NCI-H2196 (cell line): ENCODE measurements at regions not wholly inside any gene's neighbourhood (a gene's known extent, or its start where the extent isn't known, plus 50 kb on each side); places are given as distances from the start of the nearest gene placed in this dataset.

Experiments
- DNase-seq: peaks from one replicate; lab custom pipeline; 2025; ENCODE audit not compliant: unreplicated experiment; lab: John Stamatoyannopoulos, UW

DNA sequence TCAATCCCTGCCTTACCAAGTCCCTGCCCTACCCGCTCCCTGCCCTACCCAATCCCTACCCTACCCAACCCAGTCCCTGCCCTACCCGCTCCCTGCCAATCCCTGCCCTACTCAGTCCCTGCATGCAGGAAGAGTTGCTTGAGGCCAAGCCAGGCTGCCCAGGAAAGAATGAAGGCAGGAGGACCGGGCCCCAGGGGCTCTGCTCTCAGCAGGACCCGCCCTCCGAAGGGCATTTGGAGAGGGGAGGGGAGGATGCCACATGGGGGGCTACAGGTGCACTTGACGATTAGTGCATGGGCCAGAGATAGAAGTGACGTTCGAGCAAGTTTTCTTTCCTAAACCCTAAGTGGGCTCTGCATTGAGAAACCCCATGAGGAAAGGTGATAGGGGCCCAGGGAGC lies 581.2 kb downstream of the TBC1D22A start:
- DNase-seq, result no peak

DNA sequence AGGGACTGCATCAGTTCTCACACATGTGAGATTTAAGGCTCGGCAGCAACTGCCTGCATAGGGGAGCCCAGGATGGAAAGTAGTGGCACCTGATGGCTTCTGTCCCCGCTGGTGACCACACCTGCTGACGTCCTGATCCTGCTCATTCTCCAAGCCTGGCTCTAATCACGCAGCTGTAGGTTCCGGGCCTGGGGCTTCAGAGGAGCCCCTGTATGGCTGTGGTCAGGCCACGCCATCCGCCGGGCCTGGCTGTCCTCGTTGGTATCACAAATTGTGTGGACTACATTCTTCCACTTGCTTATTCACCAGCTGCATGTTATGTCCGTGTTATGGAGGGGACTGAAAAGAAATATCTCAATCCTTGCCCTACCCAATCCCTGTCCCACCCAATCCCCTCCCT lies 580.0 kb downstream of the TBC1D22A start:
- DNase-seq, result no peak

DNA sequence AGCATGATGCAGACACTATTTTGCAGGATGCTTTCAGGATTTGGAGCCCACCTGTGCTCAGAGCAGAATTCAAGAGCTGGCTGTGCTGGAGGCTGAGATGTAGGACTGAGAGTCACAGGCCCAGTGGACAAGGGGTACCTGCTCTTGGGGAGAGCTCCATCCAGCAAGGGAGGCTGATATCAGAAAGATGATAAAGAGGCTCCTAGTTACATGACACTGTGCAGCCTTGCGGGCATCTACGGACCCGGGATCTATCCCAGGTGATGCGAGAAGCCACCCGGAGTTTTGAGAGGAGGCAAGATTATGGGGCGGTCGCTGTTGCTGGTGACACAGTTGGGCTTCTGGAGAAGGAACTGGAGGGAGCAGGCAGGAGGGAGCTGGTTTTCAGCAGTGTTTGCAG lies 579.0 kb downstream of the TBC1D22A start:
- DNase-seq, result no peak

DNA sequence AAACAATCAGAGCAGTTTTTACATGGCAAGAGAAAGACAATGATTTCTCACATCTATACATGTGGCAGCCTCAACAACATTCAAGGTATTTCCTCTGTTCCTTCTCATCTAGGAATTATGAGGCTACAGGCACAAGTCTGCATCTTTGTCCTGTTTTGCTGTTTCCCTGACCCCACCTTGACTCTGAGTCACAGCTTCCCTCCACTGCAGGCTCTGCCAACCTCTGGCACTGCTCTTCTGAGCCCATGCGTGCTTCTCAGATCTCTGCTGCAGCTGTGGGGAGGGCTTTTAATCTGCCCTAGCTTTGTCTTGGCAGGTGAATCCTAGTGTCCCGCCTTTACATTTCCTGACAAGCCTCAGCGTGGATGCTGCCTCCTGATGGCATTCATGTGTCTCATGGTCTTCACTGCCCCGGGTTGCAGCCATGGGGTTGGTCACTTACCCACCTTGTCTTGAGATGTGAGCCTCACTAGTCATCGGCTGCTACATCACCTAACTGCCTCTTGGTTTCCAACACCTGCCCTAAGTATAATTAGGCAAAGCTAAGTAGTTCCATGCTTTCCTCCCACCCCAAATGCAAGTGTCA lies 578.5 kb downstream of the TBC1D22A start:
- no peak for DNase-seq

DNA sequence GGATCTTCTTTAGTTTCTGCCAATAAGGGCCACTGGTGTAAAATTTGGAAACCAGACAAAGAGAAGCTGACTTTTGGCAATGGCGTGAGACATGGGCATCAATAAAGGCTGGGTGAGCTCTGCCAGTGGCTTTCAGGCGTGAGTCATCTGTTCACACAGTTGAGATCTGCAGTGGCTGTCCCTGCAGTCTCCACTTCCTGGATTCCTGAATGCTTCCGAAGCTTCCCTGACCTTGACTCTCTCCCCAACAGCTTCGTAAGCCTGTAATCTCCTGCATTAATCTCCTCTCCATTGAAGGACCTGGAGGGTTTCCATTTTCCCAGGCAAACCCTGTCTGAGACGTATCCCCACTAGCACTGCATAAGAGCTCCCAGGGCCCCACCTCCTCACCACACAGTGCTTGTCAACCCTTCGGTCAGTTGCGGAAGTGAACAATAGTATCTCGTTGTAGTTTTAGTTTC lies 574.7 kb downstream of the TBC1D22A start:
- peak; percentile 11 for DNase-seq

DNA sequence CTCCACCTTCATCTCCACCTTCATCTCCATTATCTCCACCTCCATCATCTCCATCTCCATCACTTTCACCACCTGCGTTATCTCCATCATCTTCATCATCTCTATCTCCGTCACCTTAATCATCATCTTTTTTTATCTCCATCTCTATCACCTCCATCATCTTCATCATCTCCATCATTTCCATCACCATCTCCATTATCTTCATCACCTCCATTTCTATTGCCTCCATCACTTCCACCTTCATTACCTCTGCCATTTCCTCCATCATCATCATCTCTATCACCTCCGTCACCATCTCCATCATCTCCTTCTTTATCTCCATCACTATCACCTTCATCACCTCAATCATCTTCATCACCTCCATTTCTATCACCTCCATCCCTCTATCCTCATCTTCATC lies 573.5 kb downstream of the TBC1D22A start:
- DNase-seq, result no peak

DNA sequence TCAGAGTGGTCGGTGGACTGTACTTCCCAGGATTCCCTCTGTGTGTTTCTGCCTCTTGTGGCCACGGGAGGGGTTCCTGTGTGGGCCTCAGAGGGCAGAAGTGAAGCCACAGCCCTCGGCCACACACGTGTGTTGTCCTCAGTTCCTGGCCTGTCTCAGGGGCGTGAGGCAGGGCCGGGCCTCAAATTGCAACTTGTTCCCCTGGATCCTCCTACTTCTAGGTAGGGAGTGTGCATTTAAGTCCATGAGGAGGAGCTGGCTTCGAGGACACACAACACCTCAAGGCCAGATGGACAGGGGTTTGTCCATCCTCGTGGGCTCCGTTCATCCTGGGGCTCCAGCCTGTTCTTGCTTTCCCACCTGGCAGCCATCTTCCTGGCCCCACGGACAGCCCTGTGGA lies 573.0 kb downstream of the TBC1D22A start:
- DNase-seq, result no peak

DNA sequence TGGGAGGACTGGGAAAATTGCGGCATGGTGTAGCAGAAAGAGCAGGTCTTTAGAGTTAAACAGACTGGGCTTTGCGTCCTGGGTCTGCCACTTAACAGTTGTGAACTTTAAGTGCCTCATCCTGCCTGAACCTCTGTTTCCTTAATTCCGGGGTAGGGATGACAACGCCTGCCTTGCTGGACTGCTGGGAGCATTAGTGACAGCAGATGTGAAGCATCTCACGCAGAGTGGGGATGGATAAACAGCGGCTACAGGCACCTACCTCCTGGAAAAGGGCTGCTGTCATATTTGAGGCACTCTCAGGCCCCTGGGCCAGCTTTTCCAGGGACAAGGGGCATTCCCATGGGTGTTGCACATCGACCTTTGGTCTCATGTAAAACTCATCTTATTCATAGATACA lies 572.2 kb downstream of the TBC1D22A start:
- no peak for DNase-seq

DNA sequence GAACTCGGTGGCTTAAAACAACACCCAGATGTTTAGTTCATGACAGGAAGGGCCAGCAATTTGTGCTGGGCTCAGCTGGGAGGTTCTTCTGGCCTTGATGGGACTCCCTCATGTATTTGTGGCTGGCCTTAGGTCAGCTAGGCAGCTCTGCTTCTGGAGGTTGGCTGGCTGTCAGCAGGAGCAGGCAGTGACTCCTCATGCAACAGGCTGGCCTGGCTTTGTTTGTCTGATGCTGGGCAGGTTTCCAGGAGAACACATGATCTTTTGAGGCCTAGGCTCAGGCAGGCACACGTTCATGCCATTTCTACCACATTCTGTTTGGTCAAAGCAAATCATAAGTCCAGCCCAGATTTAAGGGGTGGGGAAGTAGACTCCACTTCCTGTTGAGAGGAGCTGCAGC lies 571.2 kb downstream of the TBC1D22A start:
- peak; percentile 20 for DNase-seq

DNA sequence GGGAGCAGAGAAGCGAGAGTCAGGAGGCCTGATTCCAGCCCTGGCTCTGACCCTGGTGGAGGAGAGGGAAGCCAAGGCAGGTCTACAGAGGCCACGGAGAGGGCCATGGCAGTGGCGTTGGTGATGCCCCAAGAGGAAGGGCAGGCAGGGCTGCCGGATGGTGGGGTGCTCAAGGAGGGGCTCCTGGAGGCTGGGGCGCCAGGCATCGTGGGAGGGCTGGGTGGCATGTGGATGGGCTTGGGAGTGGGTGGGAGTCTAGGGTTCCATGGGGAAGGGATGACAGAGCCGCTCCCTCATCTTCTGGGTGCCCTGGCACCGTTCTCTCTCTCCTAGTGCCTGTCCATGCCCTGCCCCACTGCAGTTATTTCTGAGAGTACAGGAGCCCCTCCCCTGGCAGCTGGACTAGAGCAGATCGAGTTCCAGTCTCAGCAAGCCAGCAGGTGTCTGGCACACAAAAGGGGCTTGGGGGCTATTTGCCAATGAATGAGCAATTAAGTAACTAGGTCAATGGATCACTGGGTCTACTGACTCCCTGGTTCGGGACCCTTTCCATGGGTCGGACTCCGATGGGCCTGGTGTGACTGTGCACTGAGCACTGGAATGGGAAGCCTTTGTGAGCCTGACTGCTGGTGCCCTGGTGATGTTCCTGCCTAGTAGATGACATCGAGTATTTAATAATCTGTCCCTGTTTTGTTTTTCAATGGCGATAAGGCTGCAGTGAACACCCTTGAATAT lies 570.0 kb downstream of the TBC1D22A start:
- DNase-seq, result no peak

DNA sequence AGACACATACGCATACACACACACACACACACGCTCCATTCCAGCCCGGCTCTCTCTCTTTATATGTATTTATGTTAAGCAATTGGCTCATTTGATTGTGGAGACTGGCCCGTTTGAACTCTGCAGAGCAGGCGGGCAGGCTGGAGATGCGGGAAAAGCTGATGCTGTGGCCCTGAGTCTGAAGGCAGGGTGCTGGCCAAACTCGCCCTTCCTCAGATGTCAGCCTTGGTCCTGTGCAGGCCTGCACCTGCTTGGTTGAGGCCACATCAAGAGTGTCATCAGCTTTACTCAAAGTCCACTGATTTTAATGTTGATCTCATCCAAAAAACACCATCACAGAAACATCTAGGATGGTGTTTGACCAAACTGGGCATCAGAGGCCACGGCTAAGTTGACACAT lies 569.3 kb downstream of the TBC1D22A start:
- no peak for DNase-seq

DNA sequence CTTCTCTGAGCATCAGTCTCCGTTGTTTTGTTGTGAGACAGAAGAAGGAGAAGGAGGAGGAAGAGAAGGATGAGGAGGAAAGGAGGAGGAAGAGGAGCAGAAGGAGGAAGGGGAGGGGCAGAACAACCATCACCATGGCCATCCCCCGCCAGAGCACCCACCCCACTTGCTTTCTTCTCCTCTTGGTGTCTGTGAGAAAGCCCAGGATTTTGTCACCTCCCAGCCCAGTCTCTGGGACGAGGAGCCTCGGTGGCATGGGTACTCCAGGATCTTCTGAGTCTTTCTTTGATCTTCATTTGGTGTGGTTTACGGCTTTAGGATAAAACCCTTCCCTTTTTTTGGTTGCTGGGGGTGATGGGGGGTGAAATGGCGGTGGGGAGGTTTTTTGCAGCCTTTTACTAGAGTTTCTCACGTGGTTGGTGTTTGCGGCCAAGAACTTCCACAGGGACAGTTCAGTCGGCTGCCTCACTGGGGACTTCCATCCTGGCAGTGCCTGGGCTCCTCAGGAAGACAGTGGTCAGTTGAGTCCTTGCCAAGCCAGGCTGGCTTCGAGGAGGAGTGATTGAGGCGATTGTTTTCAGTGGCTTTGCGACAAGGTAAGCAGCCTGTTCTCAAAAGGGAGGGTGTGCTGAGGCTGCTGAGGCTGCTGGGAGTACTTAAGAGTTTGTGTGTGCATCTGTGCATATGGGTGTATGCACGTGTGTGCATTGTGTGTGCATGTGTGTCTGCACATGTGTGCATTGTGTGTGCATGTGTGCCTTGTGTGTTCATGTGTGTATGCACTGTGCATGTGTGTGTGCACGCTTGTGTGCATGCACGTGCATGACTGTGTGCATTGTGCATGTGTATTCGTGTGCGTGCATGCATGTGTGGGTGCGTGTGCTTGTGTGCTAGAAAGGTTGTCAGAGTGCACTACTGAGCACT lies 567.5 kb downstream of the TBC1D22A start:
- DNase-seq, result no peak

DNA sequence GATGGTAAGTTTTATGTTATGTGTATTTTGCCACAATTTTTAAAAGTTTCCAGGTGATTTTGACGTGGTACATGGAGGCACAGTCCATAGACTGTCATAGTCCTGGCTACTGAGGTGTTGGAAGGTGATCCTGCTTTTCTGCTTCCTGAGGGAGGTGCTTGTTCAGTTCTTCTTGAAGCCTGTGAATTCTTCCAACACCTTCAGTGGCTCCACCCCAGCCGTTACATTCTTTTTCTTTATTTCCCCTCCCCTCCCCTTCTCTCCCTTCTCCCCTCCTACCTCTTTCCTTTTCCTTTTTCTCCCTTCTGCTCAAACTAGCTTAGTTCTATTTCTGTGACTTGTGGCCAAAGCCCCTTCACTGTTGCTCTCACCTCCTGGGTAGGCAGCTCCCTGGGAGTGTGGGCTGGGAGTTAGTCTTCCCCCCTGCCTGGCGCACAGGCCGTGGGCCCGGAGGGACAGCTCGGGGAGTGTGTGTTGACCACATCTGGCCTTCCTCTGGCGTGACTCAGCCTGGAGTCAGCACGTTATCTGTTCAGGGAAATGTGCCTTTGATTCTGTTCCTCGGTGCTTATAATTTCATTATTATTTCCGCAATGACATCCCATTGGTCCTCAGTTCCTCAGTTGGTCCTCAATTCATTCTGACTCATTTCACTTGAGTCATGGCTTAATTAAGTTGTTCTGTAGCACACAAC lies 566.2 kb downstream of the TBC1D22A start:
- DNase-seq, result no peak

DNA sequence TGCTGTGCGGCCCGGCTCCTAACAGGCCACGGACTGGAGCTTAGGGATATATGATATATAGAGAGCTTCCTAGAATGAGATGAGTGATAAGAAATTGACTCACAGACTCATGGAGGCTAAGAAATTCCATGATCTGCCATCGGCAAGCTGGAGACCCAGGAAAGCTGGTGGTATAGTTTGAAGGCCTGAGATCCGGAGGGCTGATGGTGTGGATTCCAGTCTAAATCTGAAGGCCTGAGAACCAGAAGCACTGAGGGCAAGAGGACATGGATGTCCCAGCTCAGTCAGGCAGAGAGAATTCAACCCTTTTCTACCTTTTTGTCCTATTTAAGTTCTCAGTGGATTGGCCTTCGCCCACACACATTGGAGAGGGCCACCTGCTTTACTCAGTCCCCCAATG lies 564.8 kb downstream of the TBC1D22A start:
- DNase-seq, result no peak

DNA sequence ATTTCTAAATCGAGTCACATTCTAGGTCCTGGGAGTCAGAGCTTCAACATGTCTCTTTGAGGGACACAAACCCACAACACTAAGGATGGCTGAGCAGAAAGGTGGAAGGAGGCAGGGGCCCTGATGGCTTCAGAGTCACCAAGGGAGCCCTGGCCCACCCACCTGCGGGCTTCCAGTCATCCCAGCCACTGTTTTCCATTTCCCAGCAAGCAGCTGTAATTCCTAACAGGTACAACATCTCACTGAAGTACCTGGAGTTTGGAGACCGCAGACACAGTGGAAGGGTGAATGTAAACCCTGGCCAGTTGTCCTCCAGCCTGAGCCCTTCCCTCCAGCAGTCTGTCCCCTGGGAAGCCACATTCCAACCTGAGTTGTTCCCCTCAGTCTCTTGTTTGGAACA lies 562.8 kb downstream of the TBC1D22A start:
- no peak for DNase-seq

DNA sequence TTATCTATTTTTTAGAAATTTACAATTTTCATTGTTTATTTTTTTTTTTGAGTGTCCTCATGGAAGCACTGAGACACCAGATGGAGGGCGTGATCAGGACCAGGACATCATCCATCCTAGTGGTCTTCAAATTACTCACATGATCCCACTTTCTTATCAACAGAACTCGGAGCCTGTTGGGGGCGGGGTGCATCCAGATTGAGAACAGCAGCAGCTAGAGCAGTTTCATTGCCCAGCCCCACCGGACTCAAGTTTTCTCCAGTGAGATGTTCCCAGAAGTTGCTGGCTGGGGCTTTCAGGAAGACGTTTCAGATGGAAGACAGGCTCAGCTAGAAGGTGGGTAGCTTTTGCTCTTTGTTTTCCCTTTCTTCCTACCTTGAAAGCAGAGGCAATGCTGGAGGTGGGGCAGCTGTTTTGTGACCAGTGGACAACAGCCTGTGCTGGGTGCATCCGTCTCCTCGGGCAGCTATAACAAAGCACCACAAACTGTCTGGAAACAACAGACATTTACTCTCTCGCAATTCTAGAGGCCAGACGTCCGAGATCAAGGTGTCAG lies 562.1 kb downstream of the TBC1D22A start:
- no peak for DNase-seq

DNA sequence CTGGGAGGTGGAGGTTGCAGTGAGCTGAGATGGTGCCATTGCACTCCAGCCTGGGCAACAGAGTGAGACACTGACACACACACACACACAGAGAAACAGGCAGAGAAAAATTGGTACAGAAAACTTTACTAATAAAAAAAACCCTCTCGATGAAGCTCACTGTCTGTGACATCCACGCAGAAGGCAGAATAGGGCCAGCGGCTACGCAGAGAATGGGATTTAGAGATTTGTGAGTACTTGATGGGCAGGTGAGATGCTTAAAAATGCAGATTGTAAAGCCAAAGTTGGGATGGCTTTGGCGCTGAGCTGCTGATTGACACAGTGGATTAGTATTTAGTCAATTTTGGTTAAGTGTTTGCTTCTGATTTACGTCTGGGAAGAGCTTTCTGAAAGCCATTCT lies 561.1 kb downstream of the TBC1D22A start:
- DNase-seq, result no peak

DNA sequence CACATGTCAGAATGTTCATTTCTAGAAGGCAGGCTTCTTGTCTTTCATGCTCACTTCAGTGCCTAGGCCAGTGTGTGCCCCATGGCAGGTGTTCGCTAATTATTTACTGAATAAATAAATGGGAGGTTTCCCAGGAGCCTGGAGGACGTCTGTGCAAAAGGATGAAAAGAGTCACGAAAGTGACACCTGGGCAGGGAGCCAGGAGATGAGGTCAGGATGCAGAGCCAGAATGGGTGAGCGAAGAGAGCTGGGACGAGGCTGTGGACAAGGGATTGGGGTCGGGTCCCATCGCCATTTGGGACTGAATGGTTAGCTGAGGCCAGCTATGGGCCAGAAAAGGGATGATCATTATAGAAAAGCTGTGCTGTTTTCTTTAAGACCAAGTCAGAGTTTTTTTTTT lies 560.4 kb downstream of the TBC1D22A start:
- DNase-seq, result peak; percentile 12

DNA sequence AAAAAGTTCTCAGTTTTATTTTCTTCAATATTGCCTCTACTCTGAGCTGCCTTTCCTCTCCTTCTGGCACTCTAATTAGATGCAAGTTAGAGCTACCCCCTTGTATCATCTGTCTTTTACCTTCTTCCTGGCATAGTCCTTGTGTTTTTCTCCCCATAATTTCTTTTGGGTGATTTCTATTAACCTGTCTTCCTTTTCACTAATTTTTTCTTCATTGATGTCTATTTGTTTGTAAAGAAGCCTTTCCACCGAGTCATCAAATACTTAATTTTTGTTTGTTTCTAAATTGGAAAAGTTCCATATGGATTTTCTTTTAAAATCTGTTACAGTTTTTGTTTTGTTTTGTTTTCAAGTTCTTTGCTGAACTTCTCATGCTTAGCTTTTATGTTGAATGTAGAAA lies 558.1 kb downstream of the TBC1D22A start:
- no peak for DNase-seq

DNA sequence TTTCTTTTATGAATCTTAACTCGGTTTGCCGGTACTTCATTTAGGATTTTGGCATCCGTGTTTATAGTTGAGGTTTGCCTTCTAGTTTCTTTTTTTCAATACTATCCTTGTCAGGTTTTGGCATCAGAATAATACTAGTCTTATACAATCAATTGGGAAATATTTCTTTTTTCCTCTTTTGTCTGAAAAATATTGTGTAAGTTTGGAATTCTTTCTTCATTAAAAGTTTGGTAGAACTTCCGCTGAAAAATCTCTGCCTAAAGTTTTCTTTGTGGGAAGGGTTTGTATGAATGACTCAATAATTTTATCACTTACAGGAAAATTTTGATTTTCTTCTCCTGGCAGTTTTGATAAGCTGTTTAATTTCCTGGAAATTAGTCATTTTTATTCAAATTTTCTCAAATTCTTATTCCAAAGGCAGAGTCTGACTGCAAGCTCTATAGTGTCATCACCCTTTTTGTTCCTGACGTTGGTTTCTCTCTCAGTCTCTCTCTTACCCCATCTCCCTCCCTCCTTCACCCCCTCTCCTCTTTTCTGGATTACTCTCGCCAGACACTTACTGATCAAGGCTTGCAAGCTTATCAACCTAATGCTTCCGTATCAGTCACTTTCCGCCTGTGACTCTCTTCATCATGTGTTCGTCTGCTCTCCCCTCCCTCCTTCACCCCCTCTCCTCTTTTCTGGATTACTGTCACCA lies 555.7 kb downstream of the TBC1D22A start:
- no peak for DNase-seq
